Skin of body (tissue), 2 donors: ENCODE measurements at regions not wholly inside any gene's neighbourhood (a gene's known extent, or its start where the extent isn't known, plus 50 kb on each side); places are given as distances from the start of the nearest gene placed in this dataset. TPM values are rescaled to one million over a fixed set of nuclear protein-coding genes. Genes with fewer than 3 reads are reported as not detected.

ENCODE experiments used
- DNase-seq: peaks from one replicate; lab custom pipeline; 2025; lab: John Stamatoyannopoulos, UW
- small RNA-seq: library from RNA; depleted of rRNA; stranded (forward); fragments of <200 nt; gene quantifications from one replicate; pipeline ENCODE3, GENCODE V24; 2014; ENCODE audit warnings: low replicate concordance

- no peak for DNase-seq
Observed at GRCh38 chr5:120388016-120388781, 75.9 kb upstream of the PRR16 start.

GRCh38 chr5:120394259-120394658, 69.8 kb upstream of the PRR16 start:
- no peak for DNase-seq

GRCh38 chr5:120396186-120396585, 67.9 kb upstream of the PRR16 start:
- no peak for DNase-seq

GRCh38 chr5:120400356-120400755, 63.7 kb upstream of the PRR16 start:
- DNase-seq: no peak

- no peak for DNase-seq
Observed at GRCh38 chr5:120402606-120403005, 61.5 kb upstream of the PRR16 start.

GRCh38 chr5:120405286-120405864, 58.7 kb upstream of the PRR16 start:
- no peak for DNase-seq

- DNase-seq: no peak
Observed at GRCh38 chr5:120405923-120406322, 58.2 kb upstream of the PRR16 start.

GRCh38 chr5:120413686-120414085, 50.4 kb upstream of the PRR16 start:
- DNase-seq: no peak

Small RNA genes in the stretch of these regions (small RNA-seq; reads per million reads assigned to genes)
- gene RNU6-718P: not detected
